ENCODE measurements at regions not wholly inside any gene's neighbourhood (a gene's known extent, or its start where the extent isn't known, plus 50 kb on each side); places are given as distances from the start of the nearest gene placed in this dataset.

DNA sequence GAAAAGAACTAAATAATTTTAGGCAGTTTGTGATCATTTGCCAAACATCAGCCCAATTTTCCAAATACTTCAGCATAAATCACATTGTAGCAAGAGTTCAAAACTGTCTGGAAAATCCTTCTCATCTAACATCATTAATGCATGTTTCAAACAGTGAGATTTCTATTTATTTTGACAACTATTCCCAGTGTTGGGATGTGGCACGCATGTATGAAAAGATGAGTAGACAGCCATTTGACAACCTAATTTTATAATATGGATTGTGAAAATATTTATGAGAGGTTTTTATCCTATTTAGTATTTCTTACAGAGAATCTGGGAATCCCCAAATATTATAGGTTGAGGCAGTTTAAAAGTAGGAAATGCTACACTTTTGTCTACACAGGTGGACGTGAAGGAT is 357.6 kb upstream of the ARID1B start:
- Mint-ChIP-seq H3K4me3 (ENCODE audit: unreplicated experiment) (no peak overlapping the region), H3K27me3 (ENCODE audit: unreplicated experiment) (peaks cover 6% of the 10 kb centered on the region), H3K27ac (ENCODE audit: unreplicated experiment) (no peak overlapping the region), H3K4me1 (ENCODE audit: unreplicated experiment) (peaks cover 13% of the 10 kb centered on the region), H3K36me3 (ENCODE audit: low read depth, unreplicated experiment) (peaks cover 8% of the 10 kb centered on the region), H3K9me3 (ENCODE audit: unreplicated experiment) (no peaks in the 10 kb centered on the region)
- DNase-seq (ENCODE audit: low spot score) = no peak
- TF ChIP-seq, protein P1, sequence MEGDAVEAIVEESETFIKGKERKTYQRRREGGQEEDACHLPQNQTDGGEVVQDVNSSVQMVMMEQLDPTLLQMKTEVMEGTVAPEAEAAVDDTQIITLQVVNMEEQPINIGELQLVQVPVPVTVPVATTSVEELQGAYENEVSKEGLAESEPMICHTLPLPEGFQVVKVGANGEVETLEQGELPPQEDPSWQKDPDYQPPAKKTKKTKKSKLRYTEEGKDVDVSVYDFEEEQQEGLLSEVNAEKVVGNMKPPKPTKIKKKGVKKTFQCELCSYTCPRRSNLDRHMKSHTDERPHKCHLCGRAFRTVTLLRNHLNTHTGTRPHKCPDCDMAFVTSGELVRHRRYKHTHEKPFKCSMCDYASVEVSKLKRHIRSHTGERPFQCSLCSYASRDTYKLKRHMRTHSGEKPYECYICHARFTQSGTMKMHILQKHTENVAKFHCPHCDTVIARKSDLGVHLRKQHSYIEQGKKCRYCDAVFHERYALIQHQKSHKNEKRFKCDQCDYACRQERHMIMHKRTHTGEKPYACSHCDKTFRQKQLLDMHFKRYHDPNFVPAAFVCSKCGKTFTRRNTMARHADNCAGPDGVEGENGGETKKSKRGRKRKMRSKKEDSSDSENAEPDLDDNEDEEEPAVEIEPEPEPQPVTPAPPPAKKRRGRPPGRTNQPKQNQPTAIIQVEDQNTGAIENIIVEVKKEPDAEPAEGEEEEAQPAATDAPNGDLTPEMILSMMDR (IDR thresholded peaks at IDR 0.05; ENCODE audit: unreplicated experiment) = no peak

DNA sequence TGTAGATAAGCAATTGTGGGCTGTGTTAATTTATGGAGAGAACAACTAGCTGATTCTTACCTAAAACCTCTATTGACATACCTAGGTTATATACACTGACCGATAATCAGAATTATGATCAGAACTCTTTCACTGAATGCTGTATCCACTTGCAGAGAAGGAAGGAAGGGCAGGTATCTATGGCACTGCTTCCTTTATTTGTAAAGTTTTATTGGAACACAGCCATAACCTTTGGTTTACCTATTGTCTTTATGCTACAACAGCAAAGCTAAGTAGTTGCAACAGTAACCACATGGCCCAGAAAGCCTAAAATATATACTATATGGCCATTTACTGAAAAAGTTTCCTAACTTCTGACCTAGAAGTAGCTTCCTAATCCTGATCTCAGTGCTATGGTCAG is 358.9 kb upstream of the ARID1B start:
- H3K27me3 Mint-ChIP-seq (ENCODE audit: unreplicated experiment) = peaks cover 1% of the 10 kb centered on the region
- H3K36me3 Mint-ChIP-seq (ENCODE audit: low read depth, unreplicated experiment) = peaks cover 8% of the 10 kb centered on the region
- no peak for DNase-seq (ENCODE audit: low spot score)

DNA sequence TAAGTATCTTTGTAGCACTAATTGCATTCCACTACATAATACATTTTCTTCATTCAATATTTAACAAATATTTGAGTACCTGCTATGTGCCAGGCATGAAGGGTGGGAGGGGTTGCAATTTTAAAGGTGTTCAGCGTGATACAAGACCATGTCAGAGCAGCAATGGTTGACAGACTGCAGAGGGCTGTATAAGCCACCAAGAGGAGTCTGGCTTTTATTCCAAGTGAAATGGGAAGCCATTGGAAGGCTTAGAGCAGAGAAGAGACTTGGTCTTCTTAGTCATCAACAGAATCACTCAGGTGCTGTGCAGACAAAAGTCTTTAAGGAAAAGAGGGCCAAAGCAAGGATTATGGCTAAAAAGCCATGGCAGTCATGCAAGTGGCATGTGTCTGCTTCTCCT is 360.8 kb upstream of the ARID1B start:
- Mint-ChIP-seq H3K36me3 (ENCODE audit: low read depth, unreplicated experiment) (no peaks in the 10 kb centered on the region), H3K27me3 (ENCODE audit: unreplicated experiment) (no peaks in the 10 kb centered on the region), H3K4me3 (ENCODE audit: unreplicated experiment) (no peak overlapping the region), H3K27ac (ENCODE audit: unreplicated experiment) (no peak overlapping the region), H3K9me3 (ENCODE audit: unreplicated experiment) (no peaks in the 10 kb centered on the region), H3K4me1 (ENCODE audit: unreplicated experiment) (no peaks in the 10 kb centered on the region)
- DNase-seq (ENCODE audit: low spot score) = no peak
- TF ChIP-seq, protein P1 (IDR thresholded peaks at IDR 0.05; ENCODE audit: unreplicated experiment) = no peak

More for the DNA sequence above, 358.9 kb upstream of the ARID1B start:
- TF ChIP-seq, protein P1 (IDR thresholded peaks at IDR 0.05; ENCODE audit: unreplicated experiment) = no peak
- Mint-ChIP-seq H3K4me3 (ENCODE audit: unreplicated experiment) (no peak overlapping the region), H3K4me1 (ENCODE audit: unreplicated experiment) (peaks cover 2% of the 10 kb centered on the region), H3K9me3 (ENCODE audit: unreplicated experiment) (no peaks in the 10 kb centered on the region), H3K27ac (ENCODE audit: unreplicated experiment) (no peak overlapping the region)

DNA sequence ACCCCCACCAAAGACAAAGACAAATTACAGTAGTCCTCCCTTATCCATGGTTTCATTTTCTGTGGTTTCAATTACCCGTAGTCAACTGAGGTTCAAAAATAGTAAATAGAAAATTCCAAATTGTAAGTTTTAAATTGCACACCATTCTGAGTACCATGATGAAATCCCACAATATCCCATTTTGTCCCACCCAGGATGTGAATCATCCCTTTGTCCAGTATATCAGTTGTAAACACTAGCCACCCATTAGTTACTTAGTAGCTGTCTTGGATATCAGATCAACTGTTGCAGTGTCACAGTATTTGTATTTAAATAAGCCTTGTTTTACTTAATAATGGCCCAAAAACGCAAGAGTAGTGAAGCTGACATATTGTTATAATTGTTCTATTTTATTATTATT is 364.0 kb upstream of the ARID1B start:
- H3K9me3 Mint-ChIP-seq (ENCODE audit: unreplicated experiment) = no peaks in the 10 kb centered on the region
- H3K27me3 Mint-ChIP-seq (ENCODE audit: unreplicated experiment) = no peaks in the 10 kb centered on the region
- no peaks in the 10 kb centered on the region for H3K36me3 Mint-ChIP-seq (ENCODE audit: low read depth, unreplicated experiment)
- no peak overlapping the region for H3K27ac Mint-ChIP-seq (ENCODE audit: unreplicated experiment)
- no peaks in the 10 kb centered on the region for H3K4me1 Mint-ChIP-seq (ENCODE audit: unreplicated experiment)
- no peak for DNase-seq (ENCODE audit: low spot score)
- TF ChIP-seq, protein P1 (IDR thresholded peaks at IDR 0.05; ENCODE audit: unreplicated experiment) = no peak
- no peak overlapping the region for H3K4me3 Mint-ChIP-seq (ENCODE audit: unreplicated experiment)

DNA sequence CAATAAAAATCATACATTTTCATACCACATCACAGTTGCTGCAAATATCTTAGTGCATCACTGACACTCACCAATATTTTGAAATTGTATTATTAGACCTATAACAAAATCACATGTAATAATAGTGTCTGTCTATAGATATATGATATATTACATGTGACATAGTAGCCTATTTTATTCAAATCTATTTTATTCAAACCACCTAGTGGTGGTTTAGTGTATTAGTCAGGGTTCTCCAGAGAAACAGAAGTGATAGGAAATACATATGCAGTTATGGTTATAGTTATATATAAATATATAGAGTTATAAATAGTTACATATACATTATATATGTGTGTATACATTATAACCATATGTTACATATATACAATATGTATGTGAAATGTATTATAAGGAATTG is 366.5 kb upstream of the ARID1B start:
- no peaks in the 10 kb centered on the region for H3K4me1 Mint-ChIP-seq (ENCODE audit: unreplicated experiment)
- TF ChIP-seq, protein P1 (IDR thresholded peaks at IDR 0.05; ENCODE audit: unreplicated experiment) = peak; percentile 41
- no peaks in the 10 kb centered on the region for H3K36me3 Mint-ChIP-seq (ENCODE audit: low read depth, unreplicated experiment)
- no peaks in the 10 kb centered on the region for H3K9me3 Mint-ChIP-seq (ENCODE audit: unreplicated experiment)
- H3K27ac Mint-ChIP-seq (ENCODE audit: unreplicated experiment) = no peak overlapping the region
- H3K4me3 Mint-ChIP-seq (ENCODE audit: unreplicated experiment) = no peak overlapping the region
- no peaks in the 10 kb centered on the region for H3K27me3 Mint-ChIP-seq (ENCODE audit: unreplicated experiment)
- no peak for DNase-seq (ENCODE audit: low spot score)

Data from endothelial cell (in vitro differentiated cells).